ENCODE measurements at regions not wholly inside any gene's neighbourhood (a gene's known extent, or its start where the extent isn't known, plus 50 kb on each side); places are given as distances from the start of the nearest gene placed in this dataset.
"Not testable (repeated sequence)": the region's sequence is repeated elsewhere in the genome, so short reads cannot be mapped to it uniquely, and the experiment has no call there.

- TF ChIP-seq POLR2A (IDR thresholded peaks at IDR 0.05; ENCODE audit: low read depth, low read length) = no peak
- no peak for TF ChIP-seq POLR2AphosphoS5 (IDR thresholded peaks at IDR 0.05; ENCODE audit: low read depth, low read length)
- TF ChIP-seq TAF1 (IDR thresholded peaks at IDR 0.05; ENCODE audit: borderline replicate concordance, low read depth, low read length) = no peak
- DNase-seq (ENCODE audit: insufficient read length) = no peak
- FAIRE-seq = no peak
These were observed 804.2 kb upstream of the FRG1 start for GRCh38 chr4:189136462-189136861.

- no peak for FAIRE-seq
- DNase-seq (ENCODE audit: insufficient read length) = no peak
- TF ChIP-seq POLR2A (IDR thresholded peaks at IDR 0.05; ENCODE audit: low read depth, low read length) = no peak
- no peak for TF ChIP-seq POLR2AphosphoS5 (IDR thresholded peaks at IDR 0.05; ENCODE audit: low read depth, low read length)
- no peak for TF ChIP-seq TAF1 (IDR thresholded peaks at IDR 0.05; ENCODE audit: borderline replicate concordance, low read depth, low read length)
These were observed 797.3 kb upstream of the FRG1 start for GRCh38 chr4:189143263-189143952.

DNA sequence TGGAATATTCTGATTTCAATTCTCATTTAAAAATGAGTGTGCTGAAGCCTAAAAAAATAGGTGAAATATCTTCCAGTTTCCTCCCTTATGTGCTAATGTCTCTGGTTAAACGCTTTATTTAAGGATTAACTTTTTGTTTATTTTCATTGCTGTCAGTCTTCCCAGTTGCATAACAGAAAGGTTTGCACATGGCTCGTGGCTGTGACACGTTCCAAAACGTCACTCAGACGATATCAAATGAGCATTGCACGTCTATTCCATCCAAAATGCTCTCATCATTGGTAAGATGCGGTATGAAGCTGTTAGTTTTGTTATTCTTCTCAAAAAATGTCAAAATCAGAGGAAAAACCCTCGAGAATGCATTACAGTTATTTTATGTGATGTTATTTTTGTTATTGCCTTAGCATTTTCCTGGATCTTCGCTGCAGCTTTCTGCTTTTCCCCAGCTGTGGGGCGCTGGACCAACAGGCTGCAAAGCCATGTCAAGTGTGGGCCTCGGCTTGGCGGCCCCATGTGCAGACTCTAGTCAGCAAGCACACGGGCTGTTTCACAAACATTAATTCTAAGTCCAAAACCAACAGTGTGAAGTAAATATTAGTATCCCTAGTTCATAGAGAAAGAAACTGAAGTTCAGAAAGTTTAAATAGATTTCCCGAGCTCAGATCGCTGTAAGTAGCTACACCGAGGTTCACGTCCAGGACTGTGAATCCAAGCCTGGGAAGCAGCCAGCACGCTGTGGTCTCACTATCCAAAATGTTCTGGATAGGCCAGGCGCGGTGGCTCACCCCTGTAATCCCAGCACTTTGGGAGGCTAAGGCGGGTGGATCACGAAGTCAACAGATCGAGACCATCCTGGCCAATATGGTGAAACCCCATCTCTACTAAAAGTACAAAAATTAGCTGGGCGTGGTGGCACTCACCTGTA is 793.4 kb upstream of the FRG1 start:
- FAIRE-seq = no peak

GRCh38 chr4:189155083-189155482 is 785.6 kb upstream of the FRG1 start:
- FAIRE-seq = not testable (repeated sequence)

More for the DNA sequence above, 793.4 kb upstream of the FRG1 start:
- no peak for TF ChIP-seq TAF1 (IDR thresholded peaks at IDR 0.05; ENCODE audit: borderline replicate concordance, low read depth, low read length)
- no peak for TF ChIP-seq POLR2AphosphoS5 (IDR thresholded peaks at IDR 0.05; ENCODE audit: low read depth, low read length)
- TF ChIP-seq POLR2A (IDR thresholded peaks at IDR 0.05; ENCODE audit: low read depth, low read length) = no peak
- DNase-seq (ENCODE audit: insufficient read length) = no peak

DNA sequence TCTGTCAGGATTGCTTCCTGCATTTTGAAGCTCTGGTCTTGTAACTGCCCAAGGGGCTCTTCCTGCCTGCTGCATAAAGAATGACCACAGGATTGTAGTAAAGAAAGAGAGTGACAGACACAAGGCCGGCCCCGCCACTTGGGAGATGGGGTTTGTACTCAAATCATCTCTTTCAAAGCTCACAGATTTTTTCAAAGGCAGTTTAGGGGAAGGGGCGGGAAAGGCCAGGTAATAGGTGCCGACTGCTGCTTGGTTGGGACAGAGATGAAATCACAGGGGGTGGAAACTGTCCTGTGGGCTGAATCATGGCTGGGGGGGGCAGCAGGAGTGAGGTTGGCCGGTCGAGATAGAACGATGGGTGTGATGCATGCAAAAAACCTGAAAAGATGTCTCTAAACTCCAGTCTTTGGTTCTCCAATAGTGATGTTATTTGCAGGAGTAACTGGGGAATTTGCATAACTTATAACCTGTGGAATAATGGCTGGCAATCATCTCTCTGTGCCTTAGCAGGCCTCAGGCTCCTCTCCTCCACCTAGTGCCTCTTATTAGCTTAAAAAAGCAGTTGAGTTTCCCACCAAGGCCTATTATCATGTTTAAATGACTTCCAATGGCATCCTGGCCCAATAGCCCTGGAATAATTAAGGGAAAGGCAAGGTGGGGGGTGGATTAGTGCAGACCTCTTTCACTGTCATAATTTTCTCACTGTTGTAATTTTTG is 778.4 kb upstream of the FRG1 start:
- TF ChIP-seq POLR2A (IDR thresholded peaks at IDR 0.05; ENCODE audit: low read depth, low read length) (no peak), TAF1 (IDR thresholded peaks at IDR 0.05; ENCODE audit: borderline replicate concordance, low read depth, low read length) (no peak), POLR2AphosphoS5 (IDR thresholded peaks at IDR 0.05; ENCODE audit: low read depth, low read length) (no peak)
- FAIRE-seq (no peak), DNase-seq (ENCODE audit: insufficient read length) (no peak)

More at GRCh38 chr4:189155083-189155482, 785.6 kb upstream of the FRG1 start:
- not testable (repeated sequence) for DNase-seq (ENCODE audit: insufficient read length)

GRCh38 chr4:189162888-189163287 is 777.8 kb upstream of the FRG1 start:
- TF ChIP-seq TAF1 (IDR thresholded peaks at IDR 0.05; ENCODE audit: borderline replicate concordance, low read depth, low read length) (no peak), POLR2A (IDR thresholded peaks at IDR 0.05; ENCODE audit: low read depth, low read length) (no peak), POLR2AphosphoS5 (IDR thresholded peaks at IDR 0.05; ENCODE audit: low read depth, low read length) (no peak)
- no peak for FAIRE-seq
- DNase-seq (ENCODE audit: insufficient read length) = no peak

DNA sequence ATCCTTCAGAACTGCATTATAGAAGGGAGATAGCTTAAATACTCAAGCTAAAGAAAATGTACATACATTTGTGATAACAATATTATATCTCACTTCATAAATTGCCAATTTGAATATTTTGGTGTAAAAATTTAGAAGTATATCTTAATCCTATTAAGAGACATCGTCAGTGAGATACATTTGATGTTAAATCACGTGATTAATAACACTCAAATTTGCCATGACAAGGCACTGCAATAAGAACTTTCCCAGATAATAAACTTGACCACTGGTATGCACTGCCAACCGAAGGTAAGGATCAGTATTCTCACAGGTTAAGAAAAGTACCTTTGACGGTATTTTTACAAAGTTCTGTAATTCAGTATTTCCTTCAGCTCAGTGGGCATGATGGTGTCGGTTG is 764.7 kb upstream of the FRG1 start:
- DNase-seq (ENCODE audit: insufficient read length) = no peak
- TF ChIP-seq POLR2AphosphoS5 (IDR thresholded peaks at IDR 0.05; ENCODE audit: low read depth, low read length) (no peak), POLR2A (IDR thresholded peaks at IDR 0.05; ENCODE audit: low read depth, low read length) (no peak), TAF1 (IDR thresholded peaks at IDR 0.05; ENCODE audit: borderline replicate concordance, low read depth, low read length) (no peak)
- FAIRE-seq = no peak

GRCh38 chr4:189177130-189177529 is 763.5 kb upstream of the FRG1 start:
- FAIRE-seq = no peak
- TF ChIP-seq TAF1 (IDR thresholded peaks at IDR 0.05; ENCODE audit: borderline replicate concordance, low read depth, low read length) (no peak), POLR2AphosphoS5 (IDR thresholded peaks at IDR 0.05; ENCODE audit: low read depth, low read length) (no peak), POLR2A (IDR thresholded peaks at IDR 0.05; ENCODE audit: low read depth, low read length) (no peak)
- no peak for DNase-seq (ENCODE audit: insufficient read length)

DNA sequence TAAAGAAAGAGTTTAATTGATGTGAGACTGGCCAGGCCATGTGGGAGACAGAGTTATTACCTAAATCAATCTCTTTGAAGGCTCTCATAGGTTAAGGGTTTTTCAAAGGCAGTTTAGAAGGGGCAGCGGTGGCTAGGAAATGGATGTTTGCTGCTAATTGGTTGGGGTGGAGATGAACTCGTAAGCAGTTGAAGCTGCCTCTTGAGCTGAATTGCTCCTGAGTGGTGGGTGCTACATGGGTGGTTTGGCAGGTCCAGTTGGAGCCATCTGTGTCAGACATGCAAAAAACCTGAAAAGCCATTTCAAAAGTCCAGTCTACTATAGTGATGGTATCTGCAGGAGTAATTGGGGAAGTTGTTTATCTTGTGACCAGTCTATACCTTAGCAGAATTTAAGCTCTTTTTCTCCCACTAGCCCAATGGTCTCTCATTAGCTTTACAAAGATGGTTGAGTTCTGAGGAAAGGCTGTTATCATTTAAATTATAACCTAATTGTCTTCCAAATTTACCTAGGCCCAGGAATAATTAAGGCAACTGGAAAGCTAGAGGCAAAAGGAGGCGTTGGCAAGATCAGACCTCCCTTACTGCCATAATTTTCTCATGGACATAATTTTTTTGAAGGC is 762.4 kb upstream of the FRG1 start:
- TF ChIP-seq POLR2AphosphoS5 (IDR thresholded peaks at IDR 0.05; ENCODE audit: low read depth, low read length) (no peak), TAF1 (IDR thresholded peaks at IDR 0.05; ENCODE audit: borderline replicate concordance, low read depth, low read length) (no peak), POLR2A (IDR thresholded peaks at IDR 0.05; ENCODE audit: low read depth, low read length) (no peak)
- no peak for DNase-seq (ENCODE audit: insufficient read length)
- FAIRE-seq = no peak

- DNase-seq (ENCODE audit: insufficient read length) (no peak), FAIRE-seq (no peak)
- TF ChIP-seq TAF1 (IDR thresholded peaks at IDR 0.05; ENCODE audit: borderline replicate concordance, low read depth, low read length) (no peak), POLR2A (IDR thresholded peaks at IDR 0.05; ENCODE audit: low read depth, low read length) (no peak), POLR2AphosphoS5 (IDR thresholded peaks at IDR 0.05; ENCODE audit: low read depth, low read length) (no peak)
These were observed 754.8 kb upstream of the FRG1 start for GRCh38 chr4:189185810-189186432.

All from GM12892 (cell line).